Smooth muscle cell of the brain vasculature (primary cell): ENCODE measurements at regions not wholly inside any gene's neighbourhood (a gene's known extent, or its start where the extent isn't known, plus 50 kb on each side); places are given as distances from the start of the nearest gene placed in this dataset.
"Not testable (repeated sequence)": the region's sequence is repeated elsewhere in the genome, so short reads cannot be mapped to it uniquely, and the experiment has no call there.

ENCODE experiments used
- DNase-seq: peaks from one replicate; pipeline ENCODE4 v3.0.0-alpha.2; 2012; ENCODE audit warnings: low read depth, low spot score

DNA sequence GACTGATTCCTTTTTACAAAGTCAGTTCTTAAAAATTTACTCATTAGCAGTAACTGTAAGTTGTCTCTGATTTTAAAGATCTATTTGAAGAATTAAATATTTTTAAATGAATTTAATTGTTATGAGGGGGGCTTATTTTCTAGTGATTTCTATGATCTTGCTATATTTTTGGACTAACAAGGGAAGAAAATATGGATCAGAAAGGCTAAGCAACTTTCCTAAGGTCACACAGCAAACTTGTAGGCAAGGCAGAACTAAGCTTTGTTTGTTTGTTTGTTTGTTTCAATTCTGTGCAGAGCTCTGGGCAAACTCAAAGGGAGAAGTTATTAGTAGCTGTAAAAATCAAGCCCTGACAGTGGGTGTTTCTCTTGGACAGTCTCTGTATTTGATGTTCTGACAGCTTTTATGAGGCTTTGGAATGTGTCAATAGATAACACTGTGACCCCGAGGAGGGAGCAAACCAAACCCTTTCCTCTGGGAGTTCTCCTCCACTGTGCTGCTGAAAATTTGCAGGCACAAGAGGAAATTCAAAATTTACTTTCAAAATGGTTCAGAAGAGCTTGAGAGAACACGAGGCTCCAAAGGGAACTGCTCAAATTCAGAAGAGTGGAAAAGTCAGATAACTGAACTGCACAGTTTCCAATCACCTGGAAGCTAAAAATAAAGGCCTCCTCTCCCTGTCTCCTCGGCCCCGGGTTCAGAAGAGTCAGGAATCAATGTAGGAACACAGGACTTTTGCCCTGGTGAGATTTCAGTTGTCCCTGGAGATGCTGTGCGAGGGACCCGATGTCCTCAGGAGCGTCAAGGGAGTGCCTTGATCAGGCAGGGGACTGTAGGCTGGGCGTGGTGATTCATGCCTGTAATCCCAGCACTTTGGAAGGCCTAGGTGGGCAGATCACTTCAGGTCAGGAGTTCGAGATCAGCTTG, 325.7 kb downstream of the GATA3 start:
- no peak for DNase-seq

DNA sequence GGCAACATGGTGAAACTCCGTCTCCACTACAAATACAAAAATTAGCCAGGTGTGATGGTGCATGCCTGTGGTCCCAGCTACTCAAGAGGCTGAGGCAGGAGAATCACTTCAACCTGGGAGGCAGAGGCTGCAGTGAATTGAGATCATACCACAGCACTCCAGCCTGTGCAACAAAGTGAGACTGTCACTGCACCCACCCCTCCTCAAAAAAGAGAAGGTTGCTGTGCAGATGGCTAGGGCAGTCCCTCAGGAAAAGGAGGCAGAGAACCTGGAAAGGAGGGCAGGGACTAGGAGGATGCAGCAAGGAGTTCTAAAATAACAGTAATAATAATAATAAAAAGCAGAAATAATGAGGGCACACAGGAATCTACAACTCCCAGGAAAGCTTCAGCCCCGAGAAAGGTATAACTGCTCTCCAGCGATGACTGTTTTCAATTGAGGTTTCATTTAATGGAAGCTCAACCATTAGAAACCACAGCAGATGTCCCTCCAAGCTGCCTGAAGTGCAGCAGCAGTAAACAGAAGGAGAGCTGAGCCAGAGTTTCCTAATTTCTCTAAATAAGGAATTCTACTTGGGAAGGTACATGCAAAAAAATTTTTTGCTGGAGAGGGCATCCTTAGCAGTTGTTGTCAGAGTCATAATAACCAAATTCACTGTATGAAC, 326.5 kb downstream of the GATA3 start:
- DNase-seq: no peak

DNA sequence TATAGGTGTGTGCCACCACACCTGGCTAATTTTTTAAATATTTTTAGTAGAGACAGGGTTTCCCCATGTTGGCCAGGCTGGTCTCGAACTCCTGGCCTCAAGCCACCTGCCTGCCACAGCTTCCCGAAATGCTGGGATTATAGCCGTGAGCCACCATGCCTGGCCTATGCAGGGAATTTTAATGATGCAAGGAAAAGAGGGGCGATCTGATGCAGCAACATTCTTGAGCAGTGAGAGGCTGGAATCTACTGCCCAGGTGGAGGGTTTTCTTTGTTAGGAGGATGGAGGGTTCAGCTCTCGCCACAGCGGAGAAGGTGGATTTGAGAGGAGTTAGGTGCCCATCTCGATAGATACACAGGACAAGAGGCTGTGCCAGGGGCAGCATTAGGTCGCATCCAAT, 332.3 kb downstream of the GATA3 start:
- DNase-seq: no peak

DNA sequence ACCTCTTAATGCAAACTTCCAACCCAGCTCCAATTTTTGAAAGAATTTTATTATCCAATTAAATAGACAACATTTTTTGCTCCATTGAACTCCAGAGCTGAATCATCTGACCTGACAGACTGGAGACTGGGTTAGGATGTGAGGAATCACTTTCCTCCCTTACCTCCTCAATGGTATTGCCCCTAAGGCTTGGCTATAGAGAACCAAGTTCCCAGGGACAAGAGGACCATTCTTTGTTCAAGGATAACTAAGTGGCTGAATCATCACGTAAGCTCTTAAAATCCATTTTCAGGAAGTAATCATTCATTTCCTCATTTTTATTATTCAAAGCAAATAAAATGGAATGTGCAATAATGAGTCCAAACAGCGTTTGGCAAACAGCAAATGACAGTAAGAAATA, 335.1 kb downstream of the GATA3 start:
- DNase-seq: no peak

DNA sequence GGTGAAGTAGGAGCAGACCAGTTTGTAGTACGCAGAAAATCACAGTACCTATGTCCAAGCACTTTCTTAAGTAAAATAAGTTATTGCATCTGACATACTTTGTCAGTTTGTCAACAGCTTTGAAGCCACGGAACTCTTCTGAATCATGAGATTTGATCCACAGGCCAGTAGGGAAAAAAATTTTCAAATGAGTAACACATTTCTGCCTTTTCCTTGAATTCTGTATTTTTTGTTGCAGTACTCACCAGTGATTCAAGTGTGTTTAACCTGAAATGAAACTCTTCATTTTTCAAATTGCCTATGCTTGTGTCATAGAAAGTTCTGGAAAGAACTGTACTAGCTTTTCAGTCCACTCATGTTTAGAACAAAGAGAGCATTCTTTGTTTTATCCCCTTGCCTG, 337.7 kb downstream of the GATA3 start:
- DNase-seq: no peak

DNA sequence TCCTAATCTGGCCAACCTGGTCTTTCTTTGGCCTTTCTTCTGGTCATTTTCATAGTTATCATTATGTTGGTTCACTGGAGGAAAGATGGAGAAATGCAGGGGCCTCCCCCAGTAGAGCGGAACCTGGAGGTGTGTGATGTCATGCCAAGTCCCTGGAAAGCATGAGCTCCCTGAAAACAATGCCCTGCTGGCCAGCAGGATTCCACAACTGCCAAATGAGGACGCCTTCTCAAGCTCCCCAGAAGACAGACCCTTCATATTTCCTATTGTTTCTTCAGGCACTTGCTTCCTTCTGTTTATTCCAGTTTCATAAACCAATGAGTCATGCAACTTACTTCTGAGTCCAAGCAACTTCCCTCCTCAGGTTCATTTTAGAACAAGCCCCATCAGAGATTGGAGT, 339.0 kb downstream of the GATA3 start:
- DNase-seq: no peak

DNA sequence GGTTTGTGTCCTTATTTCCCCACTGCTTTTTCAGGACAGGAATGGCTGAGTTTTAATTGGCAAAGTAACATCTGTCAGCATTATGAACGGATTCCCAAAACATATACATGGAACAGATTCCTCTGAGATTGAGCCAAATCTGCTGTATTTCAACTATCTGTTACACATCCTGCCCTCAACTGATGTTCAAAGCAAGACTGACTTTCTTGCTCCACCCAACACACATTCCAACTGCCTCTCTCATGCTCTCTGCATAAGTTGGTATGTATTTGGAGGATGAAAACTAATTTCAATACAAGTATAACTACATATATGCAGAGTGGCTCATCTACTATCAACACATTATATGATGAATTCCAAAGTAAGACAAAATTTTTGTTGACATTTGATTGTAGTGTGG, 342.2 kb downstream of the GATA3 start:
- DNase-seq: no peak

DNA sequence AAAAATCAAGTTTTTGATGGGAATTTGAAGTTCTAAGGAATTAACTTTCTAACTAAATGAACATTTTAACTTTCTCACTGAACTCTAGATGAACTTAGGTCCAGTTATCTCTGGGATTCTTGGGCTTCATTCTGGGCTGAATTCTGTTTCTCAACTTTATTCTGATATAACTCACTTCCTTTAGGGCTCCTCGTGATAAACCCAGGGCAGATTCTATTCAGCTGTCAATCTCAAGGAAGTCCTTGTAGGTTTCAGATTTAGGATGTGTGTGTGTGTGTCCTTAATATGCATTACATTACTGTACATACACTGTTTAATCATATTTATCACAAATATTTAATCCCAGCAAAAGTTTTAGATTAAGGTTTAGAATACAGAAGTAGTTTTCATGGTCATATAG, 344.3 kb downstream of the GATA3 start:
- DNase-seq: no peak

DNA sequence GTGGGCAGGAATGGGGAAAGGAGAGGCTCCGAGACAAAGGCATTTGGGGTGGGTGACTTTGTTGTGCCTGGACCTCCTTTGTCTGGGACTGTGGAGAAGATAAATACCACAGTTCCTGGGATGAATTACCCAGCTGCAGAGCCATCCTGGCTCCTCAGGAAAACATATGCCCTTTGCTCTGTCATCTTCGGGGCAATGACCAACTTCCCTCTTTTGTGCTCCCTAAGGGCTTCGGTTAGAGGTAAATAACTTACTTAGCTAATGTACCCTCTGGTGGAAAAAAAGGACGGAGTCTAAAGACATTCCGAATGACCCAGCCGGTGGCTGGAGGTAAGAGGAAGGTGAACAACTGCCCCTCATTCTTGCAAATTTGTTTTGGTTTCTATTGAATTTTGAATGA, 345.7 kb downstream of the GATA3 start:
- DNase-seq: no peak

DNA sequence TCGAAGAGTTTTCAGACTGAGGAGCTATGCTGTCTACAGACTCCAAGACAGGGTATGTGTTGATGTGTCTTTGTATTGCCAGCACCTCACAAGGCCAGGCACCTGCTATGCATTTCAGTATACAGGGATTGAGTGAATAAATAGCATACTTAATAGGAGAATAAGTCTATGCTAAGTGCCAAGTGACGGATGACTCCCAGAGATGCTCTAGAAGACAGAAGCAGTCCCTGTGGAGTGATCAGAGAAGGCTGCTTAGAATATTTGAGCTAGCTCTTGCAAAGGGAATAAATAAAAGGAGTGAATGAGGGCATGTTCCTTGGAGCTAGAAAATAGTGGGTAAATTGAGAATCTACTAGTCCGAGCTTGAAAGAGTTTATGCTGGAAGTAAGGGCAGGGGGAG, 346.4 kb downstream of the GATA3 start:
- DNase-seq: no peak

DNA sequence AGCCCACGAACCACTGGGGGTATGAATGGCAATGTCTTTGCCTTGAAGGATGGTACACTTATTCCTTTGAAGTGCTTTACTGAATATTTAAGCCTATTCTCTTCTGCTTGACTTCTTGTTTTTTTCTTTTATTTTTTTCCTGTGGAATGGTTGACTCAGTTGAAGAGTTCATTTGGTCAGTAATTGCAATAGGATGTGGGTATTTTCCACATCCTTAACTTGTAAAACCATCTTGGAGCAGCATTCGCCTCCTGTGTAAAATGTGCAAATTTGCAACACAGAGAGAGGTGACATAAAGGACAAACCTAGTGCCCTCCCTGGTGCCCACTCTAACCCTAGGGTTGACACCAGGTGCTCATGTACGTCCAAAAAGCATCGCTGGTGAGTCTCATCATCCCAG, 347.0 kb downstream of the GATA3 start:
- DNase-seq: no peak

DNA sequence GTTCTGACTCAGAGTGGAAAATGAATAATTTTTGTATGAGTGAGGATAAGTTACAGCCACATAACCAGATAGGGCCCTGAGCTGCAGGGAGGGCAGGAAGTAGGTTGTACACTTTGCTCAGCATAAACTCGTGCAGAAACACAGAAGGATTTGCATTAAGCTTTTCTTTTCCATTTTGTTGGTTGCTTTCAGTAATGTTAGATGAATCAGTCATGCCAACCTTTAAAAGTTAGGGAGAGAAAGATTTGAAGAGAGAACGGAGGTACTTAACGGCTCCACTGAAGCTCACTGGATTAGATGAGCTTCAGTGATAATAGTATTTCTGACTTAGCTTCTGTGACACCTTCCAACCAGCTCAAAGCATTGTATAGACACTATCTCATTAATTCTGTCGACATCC, 348.1 kb downstream of the GATA3 start:
- DNase-seq: no peak

DNA sequence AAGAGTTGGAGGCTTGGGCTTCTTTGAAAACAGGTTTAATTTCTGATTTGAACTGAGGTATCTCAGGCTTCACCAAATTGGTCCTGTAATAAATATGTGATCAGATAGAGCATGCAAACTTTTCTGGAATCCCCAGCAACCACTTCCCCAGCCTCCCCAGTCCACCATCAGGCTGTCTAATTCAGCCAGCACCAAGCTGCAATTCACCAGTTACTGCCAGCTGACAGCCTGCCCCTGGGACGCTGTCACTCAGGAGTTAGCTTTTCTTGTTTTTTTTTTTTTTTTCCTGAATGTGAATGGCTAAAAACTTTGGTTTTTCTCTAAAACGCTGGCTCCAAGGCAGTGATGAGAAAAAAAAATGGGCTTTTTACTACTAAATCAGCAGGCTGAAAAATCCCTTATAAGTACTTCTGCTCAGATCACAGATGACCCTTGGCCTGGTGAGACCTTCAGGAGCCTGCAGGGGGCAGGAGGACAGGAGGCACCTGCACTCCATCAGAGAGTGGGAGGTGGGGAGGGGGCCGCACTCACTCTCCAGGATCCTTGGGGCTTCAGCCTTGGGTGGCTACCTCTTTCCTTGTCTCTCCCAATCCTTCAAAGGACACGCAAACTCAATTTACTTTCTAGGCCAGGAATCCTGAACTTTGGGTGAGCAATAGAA, 349.4 kb downstream of the GATA3 start:
- no peak for DNase-seq

DNA sequence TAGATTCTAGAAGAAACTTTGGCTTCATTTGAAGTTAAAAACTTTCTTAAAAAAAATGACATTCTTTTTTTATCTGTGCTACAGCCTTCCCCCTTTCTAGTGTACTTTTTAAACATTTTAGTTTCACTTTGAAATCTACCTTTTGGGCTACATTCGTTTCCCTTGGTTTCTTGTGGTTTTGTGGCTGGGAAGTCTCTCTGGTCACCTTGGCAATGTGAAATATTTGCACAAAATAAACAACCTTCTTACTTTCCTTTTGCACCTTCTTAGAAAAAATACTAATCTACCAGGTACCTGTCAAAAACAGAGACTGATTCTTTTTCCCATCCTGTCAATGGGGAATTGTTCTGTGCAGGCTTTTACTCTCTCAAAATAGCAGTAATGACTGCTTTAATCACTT, 350.2 kb downstream of the GATA3 start:
- DNase-seq: no peak

DNA sequence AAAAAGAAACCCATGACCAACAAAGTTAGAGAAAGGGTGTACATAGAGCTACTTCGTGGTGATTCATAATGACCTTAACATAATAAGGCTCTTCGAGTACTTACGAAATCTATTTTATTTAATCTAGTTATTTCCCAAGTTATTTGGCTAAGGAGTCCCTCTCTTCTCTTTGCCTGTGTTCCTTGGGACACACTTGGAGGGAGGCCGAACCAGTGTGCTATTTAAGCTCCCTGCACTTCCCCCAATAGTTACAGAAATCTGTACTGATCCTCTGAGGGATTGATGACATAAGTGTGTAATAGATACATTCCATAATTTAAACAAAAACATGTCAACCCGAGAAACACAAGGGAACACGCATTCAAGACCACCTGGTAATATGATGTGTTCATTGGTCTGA, 351.1 kb downstream of the GATA3 start:
- no peak for DNase-seq

DNA sequence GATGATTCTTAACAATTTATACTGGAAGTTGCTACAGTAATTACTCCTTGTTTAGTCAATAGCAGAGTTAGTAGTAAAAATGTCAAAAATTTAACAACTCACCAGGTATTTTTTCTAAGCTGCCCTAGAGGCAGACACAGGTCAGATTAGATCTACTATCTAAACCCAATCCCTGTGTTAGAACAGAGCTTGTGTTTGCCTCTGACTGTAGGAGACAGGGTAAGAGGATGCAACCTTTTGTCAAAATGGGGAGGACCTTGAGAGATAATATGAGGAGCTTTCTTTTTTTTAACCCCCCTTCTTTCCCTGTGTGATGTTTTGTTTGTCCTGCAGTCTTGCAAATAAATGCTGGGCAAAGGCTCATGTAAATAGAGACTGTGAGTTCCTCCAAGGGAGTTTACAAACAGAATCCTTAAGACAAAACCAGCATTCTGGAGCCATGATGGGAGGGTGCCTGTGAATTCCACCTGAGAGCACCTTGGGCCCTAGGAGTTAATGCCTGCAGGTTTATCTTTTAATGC, 353.1 kb downstream of the GATA3 start:
- no peak for DNase-seq

DNA sequence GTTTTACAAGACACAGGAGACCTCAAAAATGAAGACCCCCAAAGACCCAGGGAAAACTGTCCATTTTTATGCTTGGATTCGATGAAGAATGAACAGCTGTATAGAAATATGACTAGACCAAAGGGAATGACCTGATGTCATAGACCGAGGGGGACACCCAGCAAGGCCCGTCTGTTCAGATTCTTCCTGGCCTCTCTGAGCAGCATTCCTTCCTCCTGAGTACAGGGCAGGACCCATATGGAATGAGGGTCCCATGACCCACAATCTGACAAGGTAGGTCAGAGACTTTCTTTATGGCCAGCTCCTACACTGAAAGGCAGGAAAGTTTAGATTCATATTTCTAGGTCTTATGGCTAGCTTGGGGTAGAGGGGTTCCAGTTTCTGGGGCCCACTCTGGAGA, 356.0 kb downstream of the GATA3 start:
- no peak for DNase-seq

DNA sequence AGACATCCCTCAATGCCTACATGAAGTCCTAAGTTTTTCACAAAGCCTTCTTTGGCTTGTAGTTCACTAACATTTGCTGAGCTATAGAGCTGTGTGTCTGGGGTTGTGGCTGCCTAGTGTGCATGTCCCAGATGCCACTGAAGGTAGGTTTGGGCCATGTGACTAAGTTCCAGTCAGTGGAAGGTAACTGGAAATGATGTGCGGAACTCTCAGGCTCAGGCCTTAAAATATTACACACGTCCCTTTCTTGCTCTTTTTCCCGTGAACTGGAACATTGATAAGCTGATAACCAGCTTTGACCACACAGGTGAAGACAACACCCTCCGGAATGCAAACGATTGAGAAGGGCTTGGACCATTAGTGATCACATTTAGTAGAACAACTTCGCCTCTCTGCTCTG, 358.1 kb downstream of the GATA3 start:
- no peak for DNase-seq

DNA sequence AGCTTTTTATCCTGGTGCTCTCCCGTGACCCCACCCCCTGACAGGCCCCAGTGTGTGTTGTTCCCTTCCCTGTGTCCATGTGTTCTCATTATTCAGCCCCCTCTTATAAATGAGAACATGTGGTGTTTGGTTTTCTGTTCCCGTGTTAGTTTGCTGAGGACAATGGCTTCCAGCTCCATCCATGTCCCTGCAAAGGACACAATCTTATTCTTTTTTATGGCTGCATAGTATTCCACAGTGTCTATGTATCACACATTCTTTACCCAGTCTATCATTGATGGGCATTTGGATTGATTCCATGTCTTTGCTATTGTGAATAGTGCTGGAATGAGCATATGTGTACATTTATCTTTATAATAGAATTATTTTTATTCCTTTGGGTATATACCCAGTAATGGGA, 360.5 kb downstream of the GATA3 start:
- not testable (repeated sequence) for DNase-seq

DNA sequence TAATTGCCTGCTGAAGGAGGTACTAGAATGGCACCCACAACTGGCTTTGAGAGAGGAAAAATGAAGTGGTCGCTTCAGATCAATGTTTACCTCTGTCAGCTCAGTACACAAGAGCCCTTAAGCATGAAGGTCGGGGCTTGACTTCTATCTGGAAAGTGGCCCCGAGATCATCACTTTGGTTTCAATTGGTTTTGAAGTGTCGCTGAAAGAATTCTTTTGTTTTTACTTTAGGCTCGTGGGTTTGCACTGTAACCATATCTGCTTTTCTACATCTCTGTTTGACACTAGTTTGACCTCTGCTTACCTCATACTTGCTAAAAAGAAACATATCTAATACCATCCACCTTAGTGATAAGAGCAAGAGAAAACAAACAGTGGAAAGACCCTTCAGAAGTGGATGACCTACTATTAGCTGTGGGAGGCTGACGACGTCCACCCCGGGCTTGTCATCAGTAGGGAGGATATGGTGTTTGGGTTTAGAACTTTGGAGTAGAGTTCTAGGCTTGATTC, 361.8 kb downstream of the GATA3 start:
- no peak for DNase-seq

DNA sequence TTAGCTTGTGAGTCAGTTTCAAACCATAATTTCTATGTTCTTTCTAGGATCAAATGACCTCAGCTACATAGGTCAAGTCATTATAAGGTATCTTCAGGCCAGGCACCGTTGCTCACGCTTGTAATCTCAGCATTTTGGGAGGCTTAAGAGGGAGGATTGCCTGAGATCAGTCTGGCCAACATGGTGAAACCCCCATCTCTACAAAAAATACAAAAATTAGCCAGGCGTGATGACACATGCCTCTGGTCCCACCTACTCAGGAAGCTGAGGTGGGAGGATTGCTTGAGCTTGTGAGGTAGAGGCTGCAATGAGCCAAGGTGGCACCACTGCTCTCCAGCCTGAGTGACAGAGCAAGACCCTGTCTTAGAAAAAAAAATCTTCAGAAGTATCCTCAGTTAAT, 362.3 kb downstream of the GATA3 start:
- DNase-seq: no peak

DNA sequence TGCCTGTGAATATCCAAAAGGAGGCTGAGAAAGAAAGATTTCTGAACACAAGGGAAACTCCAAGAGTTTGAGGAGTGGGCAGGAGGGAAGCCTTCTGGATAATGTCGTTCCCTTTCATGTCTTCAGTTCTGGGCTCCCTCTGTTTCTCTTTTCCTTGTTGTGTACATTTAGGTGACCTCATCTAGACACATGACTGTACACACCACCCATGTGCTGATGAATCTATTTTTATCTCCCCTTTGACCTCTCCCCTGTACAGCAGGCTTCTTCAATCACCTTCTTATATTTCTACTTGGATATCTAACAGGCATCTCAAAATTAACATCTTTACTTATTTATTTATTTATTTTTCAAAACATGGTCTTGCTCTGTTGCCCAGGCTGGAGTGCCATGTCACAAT, 363.1 kb downstream of the GATA3 start:
- no peak for DNase-seq
